Brain microvascular endothelial cell (primary cell): ENCODE measurements at regions not wholly inside any gene's neighbourhood (a gene's known extent, or its start where the extent isn't known, plus 50 kb on each side); places are given as distances from the start of the nearest gene placed in this dataset.

ENCODE experiments used
- DNase-seq: peaks from one replicate; pipeline ENCODE4 v3.0.0-alpha.2; 2020
- H3K27ac ChIP-seq: fragments of 250-450 bp; sonication (Bioruptor Pico); 2 replicates; pipeline ENCODE4 v1.5.1; 2020; ENCODE audit warnings: mild to moderate bottlenecking, moderate library complexity
- H3K27me3 ChIP-seq: fragments of 250-450 bp; sonication (Bioruptor Pico); replicated peaks from 2 replicates; pipeline ENCODE4 v1.5.1; 2020; ENCODE audit warnings: mild to moderate bottlenecking
- H3K36me3 ChIP-seq: fragments of 250-450 bp; sonication (Bioruptor Pico); replicated peaks from 2 replicates; pipeline ENCODE4 v1.5.1; 2020; ENCODE audit warnings: mild to moderate bottlenecking
- H3K4me3 ChIP-seq: 2 replicates; pipeline ENCODE4 v1.5.1; 2011; ENCODE audit warnings: low read depth, mild to moderate bottlenecking, control low read depth, low read length, moderate library complexity
- in situ Hi-C: cut with HindIII; loops from 2 replicates; pipeline ENCODE4 v1.10.0; 2017; ENCODE audit warnings: low sequenced_read_pairs, low pct_ligation_motif_present
- TF ChIP-seq, protein P1 (sequence below): IDR thresholded peaks from 2 replicates; pipeline ENCODE4 v1.5.1; 2011; ENCODE audit warnings: low read depth, mild to moderate bottlenecking, moderate library complexity, low read length, control low read depth, inconsistent platforms; ENCODE audit errors: missing control alignments

DNA sequence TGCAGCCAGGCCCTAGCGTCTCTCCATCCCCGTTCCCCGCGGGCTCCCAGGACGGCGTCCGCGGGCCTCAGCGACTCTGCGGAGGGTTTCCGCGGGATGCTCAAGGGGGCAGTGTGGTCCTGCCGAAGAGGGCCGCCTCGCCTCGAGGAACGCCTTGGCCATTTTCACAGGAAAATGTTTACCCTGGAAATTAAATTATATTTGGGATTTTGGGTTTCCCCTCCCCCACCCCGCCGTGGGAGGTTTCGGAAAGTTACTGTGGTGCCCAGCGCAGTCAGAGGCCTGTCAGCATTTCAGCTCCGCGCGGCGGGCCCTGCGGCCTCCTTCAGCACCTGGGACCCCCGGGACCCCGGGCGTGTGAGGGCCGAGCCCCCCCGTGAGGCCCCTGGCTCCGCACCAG is 94.5 kb downstream of the PCTP start:
- no peaks in the 10 kb centered on the region for H3K27me3 ChIP-seq
- no peaks in the 10 kb centered on the region for H3K36me3 ChIP-seq
- in situ Hi-C loops = no loop called here
- no peak overlapping the region for H3K27ac ChIP-seq
- peak; percentile 10 for DNase-seq
- H3K4me3 ChIP-seq = no peak overlapping the region
- TF ChIP-seq, protein P1, sequence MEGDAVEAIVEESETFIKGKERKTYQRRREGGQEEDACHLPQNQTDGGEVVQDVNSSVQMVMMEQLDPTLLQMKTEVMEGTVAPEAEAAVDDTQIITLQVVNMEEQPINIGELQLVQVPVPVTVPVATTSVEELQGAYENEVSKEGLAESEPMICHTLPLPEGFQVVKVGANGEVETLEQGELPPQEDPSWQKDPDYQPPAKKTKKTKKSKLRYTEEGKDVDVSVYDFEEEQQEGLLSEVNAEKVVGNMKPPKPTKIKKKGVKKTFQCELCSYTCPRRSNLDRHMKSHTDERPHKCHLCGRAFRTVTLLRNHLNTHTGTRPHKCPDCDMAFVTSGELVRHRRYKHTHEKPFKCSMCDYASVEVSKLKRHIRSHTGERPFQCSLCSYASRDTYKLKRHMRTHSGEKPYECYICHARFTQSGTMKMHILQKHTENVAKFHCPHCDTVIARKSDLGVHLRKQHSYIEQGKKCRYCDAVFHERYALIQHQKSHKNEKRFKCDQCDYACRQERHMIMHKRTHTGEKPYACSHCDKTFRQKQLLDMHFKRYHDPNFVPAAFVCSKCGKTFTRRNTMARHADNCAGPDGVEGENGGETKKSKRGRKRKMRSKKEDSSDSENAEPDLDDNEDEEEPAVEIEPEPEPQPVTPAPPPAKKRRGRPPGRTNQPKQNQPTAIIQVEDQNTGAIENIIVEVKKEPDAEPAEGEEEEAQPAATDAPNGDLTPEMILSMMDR = peak; percentile 77

DNA sequence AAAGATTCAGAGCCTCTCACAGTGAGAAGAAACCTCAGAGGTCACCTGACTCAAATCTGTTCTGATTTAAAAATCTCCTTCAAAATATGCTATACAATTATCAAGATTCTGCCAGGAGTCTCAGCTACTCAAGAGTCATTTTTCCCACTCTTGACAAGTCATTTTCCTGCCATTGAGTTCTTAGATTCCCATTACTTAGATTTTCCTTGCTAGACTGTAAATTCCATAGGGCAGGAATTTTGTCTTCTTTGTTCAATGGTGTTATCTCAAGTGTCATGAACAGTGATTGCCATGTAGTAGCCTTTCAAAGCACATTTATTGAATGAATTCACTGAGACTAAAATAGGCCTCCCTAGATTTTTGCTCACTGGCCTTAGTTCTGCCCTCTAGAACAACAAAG is 95.9 kb downstream of the PCTP start:
- DNase-seq = no peak
- no peak overlapping the region for H3K27ac ChIP-seq
- H3K27me3 ChIP-seq = no peaks in the 10 kb centered on the region
- no peaks in the 10 kb centered on the region for H3K36me3 ChIP-seq
- TF ChIP-seq, protein P1 = no peak
- H3K4me3 ChIP-seq = no peak overlapping the region
- in situ Hi-C loops = no loop called here

DNA sequence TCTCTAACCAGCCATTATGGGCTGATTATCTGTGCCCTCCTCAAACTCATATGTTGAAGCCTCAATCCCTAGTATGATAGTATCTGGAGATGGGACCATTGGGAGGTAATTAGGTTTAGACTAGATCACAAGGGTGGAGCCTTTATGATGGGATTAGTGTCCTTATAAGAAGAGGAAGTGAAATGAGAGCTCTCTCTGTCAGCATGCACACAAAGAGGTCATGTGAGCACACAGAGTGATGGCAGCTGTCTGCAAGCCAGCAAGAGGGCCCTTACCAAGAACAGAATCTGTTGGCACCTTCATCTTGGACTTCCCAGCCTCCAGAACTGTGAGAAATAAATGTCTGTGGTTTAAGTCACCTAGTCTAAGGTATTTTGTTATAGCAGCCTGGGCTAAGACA is 101.9 kb downstream of the PCTP start:
- in situ Hi-C loops = no loop called here
- Histone ChIP-seq H3K4me3 (no peak overlapping the region), H3K36me3 (no peaks in the 10 kb centered on the region), H3K27me3 (no peaks in the 10 kb centered on the region), H3K27ac (no peak overlapping the region)
- TF ChIP-seq, protein P1 = no peak
- no peak for DNase-seq

DNA sequence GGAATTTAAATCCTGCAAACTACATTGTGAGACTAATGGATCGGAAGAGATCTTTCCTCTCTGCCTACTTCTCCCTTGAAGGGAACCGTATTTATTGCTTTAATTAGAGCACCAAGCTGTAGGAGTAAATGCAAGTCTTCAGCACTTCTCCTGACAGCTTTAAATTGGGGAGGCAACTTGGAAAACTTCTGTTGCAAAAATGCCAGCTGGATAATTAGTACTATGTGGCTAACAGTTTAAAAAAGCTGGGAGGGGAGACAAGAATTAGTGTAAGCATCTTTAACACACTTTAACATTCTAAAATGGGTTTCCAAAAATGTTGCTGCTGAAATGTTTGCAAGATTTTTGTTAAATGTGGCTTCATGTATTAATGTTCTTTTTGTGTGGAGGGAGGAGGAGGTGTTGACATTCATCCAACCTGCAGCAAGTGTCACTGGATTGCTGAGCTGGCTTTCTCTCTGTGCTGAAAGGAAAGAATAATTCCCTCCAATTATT is 108.5 kb downstream of the PCTP start:
- Histone ChIP-seq H3K27ac (no peak overlapping the region), H3K36me3 (no peaks in the 10 kb centered on the region), H3K4me3 (no peak overlapping the region), H3K27me3 (no peaks in the 10 kb centered on the region)
- DNase-seq = no peak
- TF ChIP-seq, protein P1 = no peak
- in situ Hi-C loops = no loop called here

DNA sequence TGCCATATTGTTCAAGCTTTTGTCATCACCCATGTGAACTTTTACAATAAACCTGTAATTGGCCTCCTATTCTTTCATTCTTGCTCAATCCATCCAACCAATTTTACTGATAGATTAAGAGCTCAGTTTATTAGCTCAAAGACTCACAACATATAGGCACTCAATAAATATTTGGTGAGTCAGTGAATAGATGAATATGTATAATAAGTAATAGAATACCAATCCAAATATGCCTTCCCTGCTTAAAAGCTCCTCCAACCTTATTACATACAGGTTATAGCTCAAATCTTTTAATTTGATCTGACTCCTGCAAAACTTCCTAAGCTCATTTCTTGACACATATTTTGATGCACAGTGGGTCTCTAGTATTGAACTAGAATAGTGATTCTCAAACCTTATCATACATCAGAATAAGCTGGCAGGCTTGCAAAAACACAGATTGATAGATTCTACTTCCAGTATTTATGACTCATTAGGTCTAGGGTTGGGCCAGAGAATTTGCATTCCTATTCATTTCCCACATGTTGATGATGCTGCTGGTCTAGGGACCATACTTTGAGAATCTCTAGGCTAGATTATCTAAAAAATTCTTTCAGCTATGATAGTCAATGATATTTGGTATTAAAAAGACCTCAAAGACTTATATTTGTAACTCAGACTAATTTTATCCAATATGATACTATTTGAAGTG is 114.4 kb downstream of the PCTP start:
- Histone ChIP-seq H3K4me3 (no peak overlapping the region), H3K36me3 (no peaks in the 10 kb centered on the region), H3K27ac (no peak overlapping the region), H3K27me3 (no peaks in the 10 kb centered on the region)
- no peak for DNase-seq
- in situ Hi-C loops = no loop called here
- TF ChIP-seq, protein P1 = no peak

DNA sequence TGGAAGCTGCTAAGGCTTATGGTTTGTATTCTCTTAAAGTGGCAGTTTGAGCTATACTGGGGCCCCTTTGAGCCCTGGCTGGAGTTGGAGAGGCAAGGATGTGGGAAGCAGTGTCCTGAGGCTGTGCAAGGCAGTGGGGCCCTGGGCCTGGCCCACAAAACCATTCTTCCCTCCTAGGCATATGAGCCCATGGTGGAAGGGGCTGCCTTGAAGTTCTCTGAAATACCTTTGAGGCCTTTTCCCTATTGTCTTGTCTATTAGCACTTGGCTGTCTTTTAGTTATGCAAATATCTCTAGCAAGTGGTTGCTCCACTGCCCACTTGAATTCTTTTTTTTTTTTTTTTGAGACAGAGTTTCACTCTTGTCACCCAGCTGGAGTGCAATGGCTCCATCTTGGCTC is 119.2 kb downstream of the PCTP start:
- Histone ChIP-seq H3K27me3 (no peaks in the 10 kb centered on the region), H3K27ac (no peak overlapping the region), H3K36me3 (no peaks in the 10 kb centered on the region), H3K4me3 (no peak overlapping the region)
- TF ChIP-seq, protein P1 = no peak
- in situ Hi-C loops = no loop called here
- DNase-seq = no peak
